ENCODE measurements at regions not wholly inside any gene's neighbourhood (a gene's known extent, or its start where the extent isn't known, plus 50 kb on each side); places are given as distances from the start of the nearest gene placed in this dataset.

DNA sequence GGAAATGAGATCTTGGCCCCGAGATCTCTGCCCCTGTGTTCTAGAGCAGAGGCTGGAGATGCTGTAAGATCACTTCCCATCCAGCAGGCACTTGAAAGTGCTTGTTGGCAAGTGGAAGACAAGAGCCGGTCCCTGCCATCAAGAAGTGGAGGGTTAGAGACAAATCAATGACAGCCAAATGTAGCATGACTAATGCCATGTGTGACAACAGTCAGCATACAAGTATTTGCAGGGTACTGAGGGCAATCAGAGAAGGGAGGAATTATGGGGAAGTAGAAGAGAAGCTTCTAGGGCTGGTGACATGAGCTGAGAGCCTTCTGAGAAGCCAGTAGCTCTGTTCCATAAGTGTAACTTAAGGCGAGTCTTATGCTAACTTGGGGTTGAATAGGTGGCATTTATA lies 58.6 kb downstream of the TMEM17 start:
- no peak for DNase-seq (ENCODE audit: low read depth in 4 of 4, low spot score in 3 of 4)

DNA sequence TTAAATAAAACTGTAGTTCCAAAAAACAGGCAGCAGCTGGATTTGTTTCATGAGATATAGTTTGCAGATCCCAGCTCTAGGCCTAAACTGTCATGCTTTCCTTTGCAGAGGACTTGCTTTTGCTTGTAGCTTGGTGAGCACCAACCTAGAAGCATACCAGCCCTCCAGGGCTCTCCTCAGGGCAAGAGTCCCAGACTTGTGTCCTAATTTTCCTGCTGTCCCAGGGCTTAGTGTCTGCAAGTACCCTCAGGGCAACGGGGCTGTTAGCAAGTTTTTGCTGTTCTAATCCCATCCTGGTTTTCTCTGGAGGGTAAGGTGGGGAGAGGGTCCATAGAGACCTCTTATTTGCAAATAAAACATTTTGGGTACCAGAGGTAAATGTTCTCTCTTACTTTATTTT lies 59.5 kb downstream of the TMEM17 start:
- DNase-seq (ENCODE audit: low read depth in 4 of 4, low spot score in 3 of 4): no peak

DNA sequence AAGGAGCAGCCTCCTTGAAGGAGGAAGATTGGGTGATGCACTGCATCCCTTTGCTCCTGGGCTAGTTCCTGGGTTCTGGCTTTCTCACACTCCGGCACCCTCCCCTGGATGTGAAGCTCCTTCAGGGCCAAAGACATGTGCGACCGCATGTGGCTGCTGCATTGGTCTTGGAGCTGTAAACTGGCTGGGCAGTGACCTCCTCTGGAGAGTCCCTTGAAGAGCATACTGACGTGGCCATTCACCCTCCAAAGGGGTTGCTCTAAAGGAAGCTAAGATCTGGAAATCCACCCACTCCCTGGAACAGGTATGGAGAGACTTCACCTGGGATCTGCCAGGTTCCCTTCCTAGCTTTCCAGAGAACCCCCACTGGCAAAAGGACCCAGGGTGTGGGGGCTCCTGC lies 62.1 kb downstream of the TMEM17 start:
- no peak for DNase-seq (ENCODE audit: low read depth in 4 of 4, low spot score in 3 of 4)

DNA sequence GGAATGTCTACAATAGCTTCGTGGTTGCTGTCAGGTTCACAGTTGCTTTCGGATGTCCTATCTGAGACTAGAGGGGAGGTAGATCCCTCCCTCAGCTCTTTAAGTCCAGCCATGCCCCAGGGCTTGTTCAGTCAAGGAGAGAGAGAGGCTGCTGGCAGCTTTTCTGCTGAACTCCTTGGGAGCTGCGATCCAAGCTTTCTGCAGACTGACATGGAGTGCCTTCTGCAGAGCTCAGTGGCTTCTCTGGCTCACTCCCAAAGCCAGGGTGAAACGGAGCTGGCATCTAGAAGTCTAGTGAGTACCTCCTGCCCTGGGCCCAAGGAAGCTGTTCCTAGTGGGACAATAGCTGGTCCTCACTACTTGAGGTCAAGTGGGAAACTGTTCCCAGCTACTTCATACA lies 62.5 kb downstream of the TMEM17 start:
- DNase-seq (ENCODE audit: low read depth in 4 of 4, low spot score in 3 of 4): no peak

DNA sequence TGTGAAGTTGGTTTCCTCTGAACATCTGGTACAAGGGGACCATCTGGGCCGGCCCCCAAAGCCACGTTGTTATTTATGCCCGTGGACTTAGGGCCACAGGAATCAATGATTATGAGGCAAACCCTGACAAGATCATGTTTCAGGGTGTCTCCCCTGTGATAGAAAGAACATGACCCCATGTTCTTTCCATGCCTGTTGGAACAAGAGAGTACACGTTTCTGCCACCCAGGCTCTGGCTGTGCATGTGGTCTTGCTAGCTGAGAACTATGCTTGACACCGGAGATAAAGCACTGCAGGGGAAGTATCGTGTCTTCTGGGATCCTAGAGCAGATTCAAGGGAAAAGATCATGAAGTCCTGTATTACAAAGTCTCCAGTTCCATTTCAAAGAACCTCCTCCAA lies 64.2 kb downstream of the TMEM17 start:
- no peak for DNase-seq (ENCODE audit: low read depth in 4 of 4, low spot score in 3 of 4)

DNA sequence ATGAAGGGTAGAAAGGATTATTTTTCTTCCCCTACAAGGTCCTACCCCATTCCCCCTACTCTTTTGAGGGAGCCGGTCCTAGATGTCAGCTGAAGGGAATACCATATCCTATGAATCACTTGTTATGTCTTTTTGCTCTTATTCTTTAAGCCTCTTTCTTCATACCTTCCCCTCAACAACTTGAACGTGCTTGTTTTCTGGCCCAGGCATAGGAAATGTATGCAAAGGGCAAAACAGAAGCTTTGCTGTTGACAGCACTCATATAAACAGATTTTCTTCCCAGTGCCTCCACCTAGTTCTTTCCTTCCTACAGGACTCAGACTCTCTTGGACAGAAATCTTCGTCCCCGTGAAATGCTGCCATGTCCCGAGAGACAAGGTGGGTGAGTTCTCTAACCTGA lies 64.6 kb downstream of the TMEM17 start:
- no peak for DNase-seq (ENCODE audit: low read depth in 4 of 4, low spot score in 3 of 4)

DNA sequence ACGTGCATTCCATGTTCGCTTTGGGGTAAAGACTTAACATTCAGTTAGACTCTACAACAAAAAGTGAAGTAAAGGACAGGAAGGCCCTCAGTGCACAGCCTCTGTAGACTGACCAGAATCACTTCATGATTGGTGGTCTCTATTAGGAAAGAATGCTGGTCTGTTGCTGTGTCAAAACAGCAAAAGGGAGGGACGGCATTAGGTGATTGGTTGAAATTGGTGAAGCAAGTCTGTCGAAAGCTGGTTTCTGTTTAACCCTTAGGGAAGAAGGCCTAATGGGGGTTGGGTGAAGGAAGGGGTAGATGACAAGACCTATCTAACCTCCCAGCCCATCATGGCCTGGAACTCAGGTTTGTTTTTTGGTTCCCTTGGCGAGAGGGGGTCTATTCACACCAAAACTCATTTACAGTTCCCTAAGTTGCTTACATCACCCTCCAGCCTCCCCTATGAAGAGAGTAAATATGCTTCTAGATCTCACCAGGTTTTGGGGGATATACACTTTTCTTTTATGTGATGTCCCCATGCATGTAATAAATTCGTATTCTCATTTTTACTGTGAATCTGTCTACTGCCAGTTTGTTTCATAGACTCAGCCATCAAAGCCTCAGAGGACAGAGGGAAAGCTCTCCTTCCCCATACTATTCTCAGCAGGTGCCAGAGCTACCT lies 65.6 kb downstream of the TMEM17 start:
- no peak for DNase-seq (ENCODE audit: low read depth in 4 of 4, low spot score in 3 of 4)

DNA sequence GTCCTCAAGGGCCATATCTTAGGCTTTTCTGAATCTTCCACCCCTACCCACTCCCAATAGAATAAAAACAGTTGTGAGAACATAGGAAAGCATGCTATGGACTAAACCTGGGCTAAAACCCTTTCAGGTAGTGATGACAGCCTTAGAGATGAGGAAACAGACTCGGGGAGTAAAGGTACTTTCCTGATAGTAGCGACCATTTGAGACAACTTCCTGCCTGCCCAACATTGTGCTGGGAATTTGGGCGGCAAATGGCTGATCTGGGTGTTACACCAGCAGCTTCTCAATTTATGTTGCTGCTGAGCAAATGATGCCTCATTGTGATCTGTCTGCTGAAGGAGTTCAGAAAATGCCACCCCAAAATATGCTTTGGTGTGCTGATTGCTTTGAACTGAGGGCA lies 66.6 kb downstream of the TMEM17 start:
- DNase-seq (ENCODE audit: low read depth in 4 of 4, low spot score in 3 of 4): no peak

DNA sequence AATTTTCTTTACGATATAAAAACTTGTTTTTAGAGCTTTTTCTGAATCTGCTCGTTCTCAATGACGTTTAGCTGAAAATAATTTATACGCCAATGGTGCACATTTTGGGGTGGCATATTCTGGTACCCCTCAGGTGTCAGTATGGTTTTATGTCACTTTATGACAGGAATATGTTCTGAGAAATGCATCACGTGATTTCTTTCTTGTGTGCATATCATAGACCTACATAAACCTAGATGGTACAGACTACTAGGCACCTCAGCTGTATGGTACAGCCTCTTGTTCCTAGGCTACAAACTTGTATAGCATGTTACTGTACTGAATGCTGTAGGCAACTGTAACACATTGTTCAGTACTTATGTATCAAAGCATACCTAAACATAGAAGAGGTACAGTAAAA lies 68.2 kb downstream of the TMEM17 start:
- DNase-seq (ENCODE audit: low read depth in 4 of 4, low spot score in 3 of 4): no peak

DNA sequence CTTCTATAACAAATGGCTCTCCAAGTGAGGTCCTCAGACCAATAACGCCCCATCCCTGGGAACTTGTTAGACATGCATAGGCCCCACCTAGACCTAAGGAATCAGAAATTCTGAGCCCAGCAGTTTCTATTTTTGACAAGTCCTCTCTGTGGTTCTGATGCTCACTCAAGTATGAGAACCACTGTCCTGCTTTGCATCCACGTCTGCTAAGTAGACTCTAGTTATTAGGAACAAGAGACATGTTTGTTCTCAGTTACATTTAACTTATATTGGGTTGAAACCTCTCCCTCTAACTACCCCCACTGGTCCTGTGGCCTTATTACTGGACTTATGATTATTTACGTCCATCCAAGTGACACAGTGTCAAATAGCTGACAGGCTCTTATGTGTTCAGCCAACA lies 70.3 kb downstream of the TMEM17 start:
- no peak for DNase-seq (ENCODE audit: low read depth in 4 of 4, low spot score in 3 of 4)

DNA sequence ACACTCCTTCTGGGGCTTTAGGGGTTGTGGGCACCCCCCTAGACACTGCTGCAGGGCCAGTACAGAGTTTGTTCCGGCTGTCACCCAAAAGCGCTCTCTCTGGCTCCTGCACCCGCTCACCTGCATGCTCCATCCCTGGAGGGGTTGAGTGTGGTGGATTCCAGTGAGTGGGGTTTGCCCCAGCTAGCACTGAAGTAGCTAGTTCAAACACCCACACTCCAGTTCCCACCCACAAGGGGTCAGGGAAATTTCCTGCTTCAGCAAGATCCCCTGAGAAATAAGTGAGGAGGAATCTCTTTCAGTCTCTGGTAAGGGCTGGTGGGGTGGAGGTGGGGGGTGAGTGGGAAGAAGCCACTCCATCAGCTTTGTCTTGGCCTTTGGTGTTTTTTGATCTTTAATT lies 73.6 kb downstream of the TMEM17 start:
- DNase-seq (ENCODE audit: low read depth in 4 of 4, low spot score in 3 of 4): no peak

DNA sequence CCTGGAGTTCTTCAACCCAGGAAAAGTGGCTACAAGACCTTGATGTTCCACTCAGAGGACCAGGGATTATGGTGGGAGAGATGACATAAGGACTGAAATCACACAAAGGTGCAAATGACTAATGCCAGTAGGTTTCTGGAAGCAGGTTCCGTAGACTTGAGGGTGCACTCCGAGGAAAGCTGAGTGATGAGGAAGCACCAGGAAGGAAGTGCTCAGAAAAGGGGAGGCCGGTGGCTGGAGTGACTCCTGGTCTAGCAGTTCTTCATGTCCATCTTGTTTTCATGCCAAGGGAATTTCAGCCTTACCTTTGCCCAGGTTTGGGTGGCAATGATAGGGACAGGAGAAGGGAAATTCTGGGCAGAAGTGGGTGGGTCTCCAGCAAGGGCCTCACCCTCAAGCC lies 74.5 kb downstream of the TMEM17 start:
- DNase-seq (ENCODE audit: low read depth in 4 of 4, low spot score in 3 of 4): no peak

DNA sequence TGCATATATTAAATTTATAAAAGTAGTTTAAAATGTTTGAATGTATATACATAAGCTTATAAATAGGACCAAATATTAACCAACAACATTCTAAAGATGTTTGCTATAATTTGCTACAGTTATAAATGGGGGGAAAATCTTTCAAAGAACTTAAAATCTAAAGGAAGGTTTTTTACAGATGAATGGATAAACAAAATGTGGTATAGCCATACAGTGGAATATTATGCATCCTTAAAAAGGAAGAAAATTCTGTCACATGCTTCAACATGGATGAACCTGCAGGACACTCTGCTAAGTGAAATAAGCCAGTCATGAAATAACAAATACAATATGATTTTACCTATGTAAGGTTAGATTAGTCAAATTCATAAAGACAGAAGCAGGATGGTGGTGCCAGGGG lies 75.8 kb downstream of the TMEM17 start:
- DNase-seq (ENCODE audit: low read depth in 4 of 4, low spot score in 3 of 4): no peak

DNA sequence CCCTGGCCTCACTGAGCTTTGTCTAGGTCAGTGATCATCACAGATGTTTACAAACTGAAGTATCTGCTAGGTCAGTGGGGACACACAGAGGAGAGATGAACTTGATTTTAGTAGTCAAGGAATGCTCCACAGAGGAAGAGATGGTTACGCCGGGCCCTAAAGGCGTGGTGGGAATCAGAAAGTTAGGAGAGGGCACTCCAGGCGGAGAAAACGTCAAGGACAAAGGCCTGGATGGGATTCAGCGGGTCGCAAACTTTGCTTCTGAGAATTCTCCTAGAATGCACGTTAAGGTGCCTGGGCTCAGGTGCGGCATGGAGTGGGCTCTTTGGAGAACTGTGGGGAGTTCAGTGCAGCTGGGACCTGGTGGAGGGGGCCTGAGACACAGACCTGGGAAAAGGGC lies 78.8 kb downstream of the TMEM17 start:
- no peak for DNase-seq (ENCODE audit: low read depth in 4 of 4, low spot score in 3 of 4)

DNA sequence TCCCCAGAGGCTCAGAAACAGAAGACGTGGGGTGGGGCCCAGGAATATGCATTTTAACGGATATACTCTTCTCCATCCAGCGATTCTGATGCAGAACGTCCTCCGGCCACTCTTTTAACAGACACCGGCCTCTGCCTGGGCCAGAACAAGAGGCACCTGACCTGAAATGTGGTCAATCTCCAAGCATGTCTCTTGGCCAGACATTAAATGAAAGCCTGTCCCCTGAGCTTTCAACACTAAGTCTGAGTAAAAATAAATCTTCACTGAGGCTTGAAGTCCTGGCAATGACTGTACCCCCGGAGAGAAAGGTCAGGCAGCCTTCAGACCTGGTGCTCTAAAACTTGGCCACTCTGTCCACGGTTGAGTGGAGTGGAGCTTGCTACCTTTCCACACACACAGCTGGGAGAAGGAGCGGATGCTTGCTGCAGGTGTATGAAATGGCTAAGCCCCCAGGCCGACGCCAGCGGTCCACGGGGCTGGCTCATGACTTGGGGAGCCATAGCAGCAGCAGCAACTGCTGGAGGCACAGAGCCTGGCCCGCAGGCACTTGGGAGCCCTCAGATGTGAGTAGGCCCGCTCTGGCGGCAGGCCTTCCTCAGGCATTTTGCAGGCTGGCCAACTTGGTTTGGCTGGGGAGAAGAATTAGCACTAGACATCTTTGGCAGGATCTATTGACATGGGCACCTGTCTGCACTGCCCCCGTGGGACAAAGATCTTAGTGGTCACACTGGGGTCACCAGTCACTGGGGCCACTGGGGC lies 79.7 kb downstream of the TMEM17 start:
- DNase-seq (ENCODE audit: low read depth in 4 of 4, low spot score in 3 of 4): no peak

DNA sequence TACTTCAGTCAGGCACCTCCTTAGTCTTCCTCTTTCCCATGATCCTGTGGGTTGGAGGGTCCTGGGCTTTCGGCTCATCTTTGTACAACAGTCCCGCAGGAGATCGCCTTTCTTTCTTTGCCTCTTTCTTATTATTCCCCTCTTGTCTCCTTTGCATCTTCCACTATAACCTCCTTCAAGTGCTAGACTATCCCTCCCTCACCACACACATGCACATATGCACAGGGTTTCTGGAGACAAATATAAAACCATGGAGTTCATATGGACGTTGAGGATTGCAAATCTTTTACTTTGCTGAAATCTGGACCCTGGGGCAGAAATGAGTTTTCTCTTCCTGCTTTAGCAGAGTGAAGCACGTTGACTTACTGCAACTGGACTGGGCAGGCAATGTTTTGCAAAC lies 80.3 kb downstream of the TMEM17 start:
- DNase-seq (ENCODE audit: low read depth in 4 of 4, low spot score in 3 of 4): no peak

DNA sequence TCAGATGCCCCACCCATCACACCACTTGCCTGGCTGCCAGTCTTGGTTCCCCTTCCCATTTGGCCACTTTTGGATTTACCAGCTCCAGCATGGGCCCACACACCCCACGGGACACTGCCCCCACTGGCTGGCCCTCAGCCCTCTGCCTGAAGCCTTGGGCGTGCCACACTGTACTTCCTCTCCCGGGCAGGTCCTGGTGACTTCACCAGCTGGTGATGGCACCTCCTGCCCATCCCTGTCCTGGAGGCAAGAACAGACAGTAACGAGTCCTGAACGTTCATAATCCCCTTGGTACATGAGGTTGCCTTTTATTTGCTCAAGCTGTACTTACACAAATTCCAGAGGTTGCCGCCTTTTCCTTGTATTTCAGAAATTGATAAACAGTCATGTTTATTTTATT lies 81.1 kb downstream of the TMEM17 start:
- DNase-seq (ENCODE audit: low read depth in 4 of 4, low spot score in 3 of 4): no peak

DNA sequence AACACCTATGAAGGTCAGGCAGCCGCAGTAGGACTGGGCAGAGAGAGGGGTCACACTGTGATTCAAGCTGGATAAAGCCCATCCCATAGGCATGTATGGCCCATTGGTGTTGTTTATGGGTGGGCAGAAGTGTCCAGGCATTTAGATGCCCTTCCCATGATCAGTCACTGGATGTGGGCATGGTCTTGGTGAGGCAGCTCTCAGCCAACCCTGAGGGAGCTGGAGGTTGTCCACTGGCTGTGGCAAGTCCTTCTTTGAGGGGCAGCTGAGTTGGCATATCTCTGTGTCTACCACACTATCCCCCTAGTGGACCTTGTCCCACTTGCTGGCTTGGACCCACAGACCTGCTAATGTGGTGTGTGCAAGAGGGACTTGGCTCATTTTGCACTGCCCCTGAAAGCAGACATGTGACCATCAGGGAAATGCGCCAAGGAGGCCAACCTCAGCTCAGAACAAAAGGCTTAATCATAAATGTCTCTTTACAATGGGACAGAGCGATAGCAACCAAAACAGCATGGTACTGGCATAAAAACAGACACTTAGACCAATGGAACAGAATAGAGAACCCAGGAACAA lies 82.0 kb downstream of the TMEM17 start:
- DNase-seq (ENCODE audit: low read depth in 4 of 4, low spot score in 3 of 4): no peak

DNA sequence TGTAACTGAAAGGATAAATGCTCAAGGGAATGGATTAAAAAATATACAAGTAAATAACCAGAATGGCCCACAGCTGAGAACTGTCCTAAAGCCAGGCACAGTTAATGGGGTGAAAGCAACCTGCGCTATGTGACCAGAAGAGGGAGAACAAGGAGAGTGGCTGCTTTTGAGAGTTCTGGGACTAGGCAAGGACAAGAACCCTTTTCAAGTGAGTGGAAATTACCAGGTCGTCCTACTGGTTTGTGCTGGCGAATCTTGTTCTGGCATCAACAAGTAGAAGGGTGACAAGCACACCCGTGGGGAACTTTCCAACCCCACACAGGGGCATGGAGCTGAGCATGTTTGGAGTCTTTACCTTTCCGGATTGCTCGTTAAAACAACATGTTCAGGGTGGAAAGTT lies 82.8 kb downstream of the TMEM17 start:
- DNase-seq (ENCODE audit: low read depth in 4 of 4, low spot score in 3 of 4): no peak

DNA sequence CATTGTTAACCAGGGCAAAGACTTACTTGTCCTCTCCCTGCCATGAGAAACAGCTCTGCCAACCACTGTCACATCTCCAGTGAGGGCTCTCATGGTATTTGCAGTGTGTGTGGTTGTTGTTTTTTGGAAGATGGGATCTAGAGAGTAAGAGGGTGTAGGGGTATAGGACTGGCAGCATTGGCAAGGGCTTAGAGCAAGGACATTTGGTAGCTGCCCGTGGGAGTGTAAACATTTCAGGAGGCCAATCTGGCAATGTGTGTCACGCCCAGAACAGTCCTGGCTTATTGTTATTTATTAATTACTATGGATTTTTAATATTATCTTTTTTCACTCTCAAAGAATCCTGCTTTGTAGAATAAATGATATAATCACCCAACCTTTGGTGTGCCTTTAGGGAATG lies 90.5 kb downstream of the TMEM17 start:
- DNase-seq (ENCODE audit: low read depth in 4 of 4, low spot score in 3 of 4): no peak

DNA sequence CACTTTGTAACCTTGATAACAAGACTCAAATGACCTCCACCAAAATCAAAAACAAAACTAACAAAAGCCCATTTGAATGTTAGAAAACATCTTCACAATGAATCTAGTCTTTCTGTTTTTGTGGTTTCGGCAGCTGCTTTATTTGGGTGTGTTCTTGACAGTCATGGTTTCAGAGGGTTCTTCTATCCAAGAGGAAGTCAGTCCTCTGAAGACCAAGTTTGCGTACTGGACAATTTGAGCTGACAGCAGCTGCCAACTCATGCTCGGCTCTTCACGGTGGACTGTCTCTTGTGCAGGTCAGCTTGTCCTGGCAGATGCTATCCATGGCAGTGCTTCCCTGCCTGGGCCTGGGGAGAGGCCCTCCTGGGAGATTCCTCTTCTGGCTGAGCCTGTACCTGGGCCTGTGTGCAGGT lies 91.0 kb downstream of the TMEM17 start:
- no peak for DNase-seq (ENCODE audit: low read depth in 4 of 4, low spot score in 3 of 4)

DNA sequence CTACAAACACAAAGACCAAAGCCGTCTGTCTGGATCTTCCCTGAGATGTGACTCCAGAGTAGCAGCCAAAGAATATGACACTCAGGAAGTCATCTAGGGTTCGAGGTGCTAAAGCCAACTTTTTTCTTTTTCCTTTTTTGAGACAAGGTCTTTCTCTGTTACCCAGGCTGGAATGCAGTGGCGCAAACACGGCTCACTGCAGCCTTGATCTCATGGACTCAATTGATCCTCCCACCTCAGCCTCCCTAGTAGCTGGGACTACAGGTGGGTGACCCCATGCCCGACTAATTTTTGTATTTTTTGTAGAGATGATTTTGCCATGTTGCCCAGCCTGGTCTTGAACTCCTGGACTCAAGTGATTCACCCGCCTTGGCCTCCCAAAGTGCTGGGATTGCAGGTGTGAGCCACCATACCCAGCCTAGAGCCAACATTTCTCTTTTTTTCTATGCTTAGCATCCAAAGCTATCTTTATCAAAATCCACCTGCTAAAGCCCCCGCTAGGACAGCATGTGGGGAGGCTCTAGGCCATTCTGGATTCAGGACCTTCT lies 92.8 kb downstream of the TMEM17 start:
- DNase-seq (ENCODE audit: low read depth in 4 of 4, low spot score in 3 of 4): no peak
